ENCODE measurements at regions not wholly inside any gene's neighbourhood (a gene's known extent, or its start where the extent isn't known, plus 50 kb on each side); places are given as distances from the start of the nearest gene placed in this dataset.
A peak's percentile ranks its signal among the peaks of the same experiment; 100 is the strongest.

- Histone ChIP-seq H3K36me3 (ENCODE audit: control insufficient read depth in 2 of 3, insufficient read depth in 3 of 3, low read length in 3 of 3) (no peaks in the 10 kb centered on the region), H3K27me3 (ENCODE audit: control insufficient read depth, insufficient read depth, low read length) (no peaks in the 10 kb centered on the region), H3K9me3 (ENCODE audit: control insufficient read depth in 2 of 3, insufficient read depth in 1 of 3, low read length in 3 of 3) (no peaks in the 10 kb centered on the region), H3K9ac (ENCODE audit: low read length in 3 of 3) (no peak overlapping the region), H3K4me1 (ENCODE audit: control insufficient read depth in 2 of 3, insufficient read depth in 2 of 3, low read depth in 1 of 3, low read length in 3 of 3) (no peaks in the 10 kb centered on the region), H3K27ac (ENCODE audit: low read depth in 2 of 2, low read length in 2 of 2) (no peak overlapping the region), H3K4me3 (ENCODE audit: low read length in 3 of 3) (no peak overlapping the region)
- no peak for FAIRE-seq
- no peak for TF ChIP-seq CTCF (IDR thresholded peaks at IDR 0.05; ENCODE audit: borderline replicate concordance, extremely low read depth, insufficient read depth)
- DNase-seq: no peak
- intact Hi-C loops (cut with DNase I): no loop called here
Observed at GRCh38 chr12:125772403-125772802, 707.2 kb downstream of the AACS start.

GRCh38 chr12:125773033-125773640 is 707.9 kb downstream of the AACS start:
- no peaks in the 10 kb centered on the region for H3K36me3 ChIP-seq (ENCODE audit: control insufficient read depth in 2 of 3, insufficient read depth in 3 of 3, low read length in 3 of 3)
- no peak overlapping the region for H3K27ac ChIP-seq (ENCODE audit: low read depth in 2 of 2, low read length in 2 of 2)
- no peak for TF ChIP-seq CTCF (IDR thresholded peaks at IDR 0.05; ENCODE audit: borderline replicate concordance, extremely low read depth, insufficient read depth)
- H3K9ac ChIP-seq (ENCODE audit: low read length in 3 of 3): no peak overlapping the region
- peak in 2 of 5 donors; percentile 4 to 6 for DNase-seq
- H3K9me3 ChIP-seq (ENCODE audit: control insufficient read depth in 2 of 3, insufficient read depth in 1 of 3, low read length in 3 of 3): no peaks in the 10 kb centered on the region
- H3K27me3 ChIP-seq (ENCODE audit: control insufficient read depth, insufficient read depth, low read length): no peaks in the 10 kb centered on the region
- no peak for FAIRE-seq
- intact Hi-C loops (cut with DNase I): no loop called here
- H3K4me1 ChIP-seq (ENCODE audit: control insufficient read depth in 2 of 3, insufficient read depth in 2 of 3, low read depth in 1 of 3, low read length in 3 of 3): no peaks in the 10 kb centered on the region
- no peak overlapping the region for H3K4me3 ChIP-seq (ENCODE audit: low read length in 3 of 3)

GRCh38 chr12:125775507-125775906 is 710.3 kb downstream of the AACS start:
- DNase-seq (no peak), FAIRE-seq (no peak)
- Histone ChIP-seq H3K36me3 (ENCODE audit: control insufficient read depth in 2 of 3, insufficient read depth in 3 of 3, low read length in 3 of 3) (no peaks in the 10 kb centered on the region), H3K4me3 (ENCODE audit: low read length in 3 of 3) (no peak overlapping the region), H3K27ac (ENCODE audit: low read depth in 2 of 2, low read length in 2 of 2) (no peak overlapping the region), H3K27me3 (ENCODE audit: control insufficient read depth, insufficient read depth, low read length) (no peaks in the 10 kb centered on the region), H3K9me3 (ENCODE audit: control insufficient read depth in 2 of 3, insufficient read depth in 1 of 3, low read length in 3 of 3) (no peaks in the 10 kb centered on the region), H3K9ac (ENCODE audit: low read length in 3 of 3) (no peak overlapping the region), H3K4me1 (ENCODE audit: control insufficient read depth in 2 of 3, insufficient read depth in 2 of 3, low read depth in 1 of 3, low read length in 3 of 3) (no peaks in the 10 kb centered on the region)
- intact Hi-C loops (cut with DNase I): no loop called here
- TF ChIP-seq CTCF (IDR thresholded peaks at IDR 0.05; ENCODE audit: borderline replicate concordance, extremely low read depth, insufficient read depth): no peak

- no peaks in the 10 kb centered on the region for H3K36me3 ChIP-seq (ENCODE audit: control insufficient read depth in 2 of 3, insufficient read depth in 3 of 3, low read length in 3 of 3)
- H3K9ac ChIP-seq (ENCODE audit: low read length in 3 of 3): no peak overlapping the region
- no peaks in the 10 kb centered on the region for H3K27me3 ChIP-seq (ENCODE audit: control insufficient read depth, insufficient read depth, low read length)
- no peak overlapping the region for H3K27ac ChIP-seq (ENCODE audit: low read depth in 2 of 2, low read length in 2 of 2)
- no peaks in the 10 kb centered on the region for H3K9me3 ChIP-seq (ENCODE audit: control insufficient read depth in 2 of 3, insufficient read depth in 1 of 3, low read length in 3 of 3)
- no peak for FAIRE-seq
- intact Hi-C loops (cut with DNase I): no loop called here
- H3K4me3 ChIP-seq (ENCODE audit: low read length in 3 of 3): no peak overlapping the region
- TF ChIP-seq CTCF (IDR thresholded peaks at IDR 0.05; ENCODE audit: borderline replicate concordance, extremely low read depth, insufficient read depth): no peak
- no peak for DNase-seq
- H3K4me1 ChIP-seq (ENCODE audit: control insufficient read depth in 2 of 3, insufficient read depth in 2 of 3, low read depth in 1 of 3, low read length in 3 of 3): no peaks in the 10 kb centered on the region
Observed at GRCh38 chr12:125776212-125776611, 711.0 kb downstream of the AACS start.
